ENCODE measurements at regions not wholly inside any gene's neighbourhood (a gene's known extent, or its start where the extent isn't known, plus 50 kb on each side); places are given as distances from the start of the nearest gene placed in this dataset.

DNA sequence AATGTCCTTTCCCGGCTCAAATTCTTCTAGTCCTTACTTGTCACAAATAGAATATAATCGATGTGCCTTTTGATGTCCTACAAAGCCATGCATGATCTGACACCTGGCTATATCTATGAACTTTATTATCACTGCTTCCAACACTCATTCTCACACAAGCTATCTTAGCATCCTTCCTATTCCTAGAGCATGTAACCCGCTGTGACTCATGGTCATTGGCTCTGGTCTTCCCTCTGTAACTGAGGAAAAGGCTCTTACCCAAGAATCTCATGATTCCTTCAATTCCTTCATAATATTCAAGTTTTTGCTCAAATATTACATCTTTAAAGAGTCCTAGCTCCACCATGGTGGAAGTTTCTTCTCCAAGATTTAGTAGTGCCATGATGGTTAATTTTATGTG lies 480.0 kb upstream of the PAPPA start (continued):
- TF ChIP-seq, protein P1, sequence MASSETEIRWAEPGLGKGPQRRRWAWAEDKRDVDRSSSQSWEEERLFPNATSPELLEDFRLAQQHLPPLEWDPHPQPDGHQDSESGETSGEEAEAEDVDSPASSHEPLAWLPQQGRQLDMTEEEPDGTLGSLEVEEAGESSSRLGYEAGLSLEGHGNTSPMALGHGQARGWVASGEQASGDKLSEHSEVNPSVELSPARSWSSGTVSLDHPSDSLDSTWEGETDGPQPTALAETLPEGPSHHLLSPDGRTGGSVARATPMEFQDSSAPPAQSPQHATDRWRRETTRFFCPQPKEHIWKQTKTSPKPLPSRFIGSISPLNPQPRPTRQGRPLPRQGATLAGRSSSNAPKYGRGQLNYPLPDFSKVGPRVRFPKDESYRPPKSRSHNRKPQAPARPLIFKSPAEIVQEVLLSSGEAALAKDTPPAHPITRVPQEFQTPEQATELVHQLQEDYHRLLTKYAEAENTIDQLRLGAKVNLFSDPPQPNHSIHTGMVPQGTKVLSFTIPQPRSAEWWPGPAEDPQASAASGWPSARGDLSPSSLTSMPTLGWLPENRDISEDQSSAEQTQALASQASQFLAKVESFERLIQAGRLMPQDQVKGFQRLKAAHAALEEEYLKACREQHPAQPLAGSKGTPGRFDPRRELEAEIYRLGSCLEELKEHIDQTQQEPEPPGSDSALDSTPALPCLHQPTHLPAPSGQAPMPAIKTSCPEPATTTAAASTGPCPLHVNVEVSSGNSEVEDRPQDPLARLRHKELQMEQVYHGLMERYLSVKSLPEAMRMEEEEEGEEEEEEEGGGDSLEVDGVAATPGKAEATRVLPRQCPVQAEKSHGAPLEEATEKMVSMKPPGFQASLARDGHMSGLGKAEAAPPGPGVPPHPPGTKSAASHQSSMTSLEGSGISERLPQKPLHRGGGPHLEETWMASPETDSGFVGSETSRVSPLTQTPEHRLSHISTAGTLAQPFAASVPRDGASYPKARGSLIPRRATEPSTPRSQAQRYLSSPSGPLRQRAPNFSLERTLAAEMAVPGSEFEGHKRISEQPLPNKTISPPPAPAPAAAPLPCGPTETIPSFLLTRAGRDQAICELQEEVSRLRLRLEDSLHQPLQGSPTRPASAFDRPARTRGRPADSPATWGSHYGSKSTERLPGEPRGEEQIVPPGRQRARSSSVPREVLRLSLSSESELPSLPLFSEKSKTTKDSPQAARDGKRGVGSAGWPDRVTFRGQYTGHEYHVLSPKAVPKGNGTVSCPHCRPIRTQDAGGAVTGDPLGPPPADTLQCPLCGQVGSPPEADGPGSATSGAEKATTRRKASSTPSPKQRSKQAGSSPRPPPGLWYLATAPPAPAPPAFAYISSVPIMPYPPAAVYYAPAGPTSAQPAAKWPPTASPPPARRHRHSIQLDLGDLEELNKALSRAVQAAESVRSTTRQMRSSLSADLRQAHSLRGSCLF (CRISPR knock-in tag; IDR thresholded peaks at IDR 0.05; ENCODE audit: borderline replicate concordance): no peak

DNA sequence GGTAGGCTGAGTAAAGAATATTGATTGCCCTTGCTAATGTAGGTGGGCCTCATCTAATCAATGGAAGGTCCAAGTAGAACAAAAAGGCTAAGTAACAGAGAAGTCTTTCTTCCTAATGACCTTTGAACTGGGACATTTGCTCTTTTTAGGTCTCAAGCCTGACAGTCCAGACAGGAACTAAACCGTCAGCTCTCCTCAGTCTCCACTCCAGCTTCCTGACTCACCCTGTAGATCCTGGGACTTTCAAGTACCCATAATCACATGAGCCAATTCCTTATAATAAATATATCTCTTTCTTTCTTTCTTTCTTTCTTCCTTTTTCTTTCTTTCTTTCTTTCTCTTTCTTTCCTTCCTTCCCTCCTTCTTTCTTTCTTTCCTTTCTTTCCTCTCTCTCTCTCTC lies 479.5 kb upstream of the PAPPA start:
- CTCF ChIA-PET (ENCODE audit: low intra/inter-chr PET ratio, low total read pairs): no interaction called here
- ATAC-seq (no peak), DNase-seq (ENCODE audit: low spot score) (no peak), FAIRE-seq (no peak)
- Histone ChIP-seq H3K27me3 (ENCODE audit: control insufficient read depth in 1 of 2, insufficient read depth in 2 of 2, low read length in 2 of 2) (no peaks in the 10 kb centered on the region), H3K27ac (ENCODE audit: extremely low read length, insufficient read depth, low read length) (no peak overlapping the region), H2AFZ (ENCODE audit: low read length) (no peak overlapping the region), H3K4me1 (ENCODE audit: insufficient read depth, low read length) (no peaks in the 10 kb centered on the region), H3K4me2 (ENCODE audit: low read depth, low read length) (no peak overlapping the region), H3K9me3 (ENCODE audit: low read length) (no peaks in the 10 kb centered on the region), H4K20me1 (ENCODE audit: insufficient read depth, low read length) (no peaks in the 10 kb centered on the region), H3K9ac (ENCODE audit: insufficient read depth, low read depth, low read length) (no peak overlapping the region), H3K4me3 (replicated peaks in 1 of 3; ENCODE audit: insufficient read depth in 1 of 3, low read depth in 2 of 3, low read length in 3 of 3) (no peak overlapping the region), H3K79me2 (ENCODE audit: insufficient read depth, low read length) (no peaks in the 10 kb centered on the region), H3K36me3 (replicated peaks in 1 of 2; ENCODE audit: control insufficient read depth in 1 of 2, insufficient read depth in 2 of 2, low read length in 2 of 2) (no peaks in the 10 kb centered on the region)
- WGBS (ENCODE audit: low lambda C conversion rate): 0% methylated on average over 1 of the region's 1 CpG
- BruUV-seq (replicated peaks): no TSS peak
- intact Hi-C loops (cut with micrococcal nuclease; ENCODE audit: unreplicated experiment) (no loop called here), in situ Hi-C loops (cut with HindIII; ENCODE audit: extremely low pct_ligation_motif_present, low pct_unique_long_range_greater_than_20kb) (no loop called here)
- POLR2A ChIA-PET: no interaction called here
- TF ChIP-seq, protein P2, sequence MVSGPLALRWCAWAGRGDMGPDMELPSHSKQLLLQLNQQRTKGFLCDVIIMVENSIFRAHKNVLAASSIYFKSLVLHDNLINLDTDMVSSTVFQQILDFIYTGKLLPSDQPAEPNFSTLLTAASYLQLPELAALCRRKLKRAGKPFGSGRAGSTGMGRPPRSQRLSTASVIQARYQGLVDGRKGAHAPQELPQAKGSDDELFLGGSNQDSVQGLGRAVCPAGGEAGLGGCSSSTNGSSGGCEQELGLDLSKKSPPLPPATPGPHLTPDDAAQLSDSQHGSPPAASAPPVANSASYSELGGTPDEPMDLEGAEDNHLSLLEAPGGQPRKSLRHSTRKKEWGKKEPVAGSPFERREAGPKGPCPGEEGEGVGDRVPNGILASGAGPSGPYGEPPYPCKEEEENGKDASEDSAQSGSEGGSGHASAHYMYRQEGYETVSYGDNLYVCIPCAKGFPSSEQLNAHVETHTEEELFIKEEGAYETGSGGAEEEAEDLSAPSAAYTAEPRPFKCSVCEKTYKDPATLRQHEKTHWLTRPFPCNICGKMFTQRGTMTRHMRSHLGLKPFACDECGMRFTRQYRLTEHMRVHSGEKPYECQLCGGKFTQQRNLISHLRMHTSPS (CRISPR knock-in tag; IDR thresholded peaks at IDR 0.05; ENCODE audit: low read depth): no peak
- no peak for TF ChIP-seq ZNF550 (CRISPR knock-in tag; IDR thresholded peaks at IDR 0.05; ENCODE audit: borderline replicate concordance)
- TF ChIP-seq ZNF790 (CRISPR knock-in tag; IDR thresholded peaks at IDR 0.05; ENCODE audit: borderline replicate concordance): no peak
- TF ChIP-seq CREB1 (IDR thresholded peaks at IDR 0.05): no peak
- no peak for TF ChIP-seq CREB1 (CRISPR knock-in tag; IDR thresholded peaks at IDR 0.05)
- TF ChIP-seq KLF6 (CRISPR knock-in tag; IDR thresholded peaks at IDR 0.05): no peak
- TF ChIP-seq, protein P3, sequence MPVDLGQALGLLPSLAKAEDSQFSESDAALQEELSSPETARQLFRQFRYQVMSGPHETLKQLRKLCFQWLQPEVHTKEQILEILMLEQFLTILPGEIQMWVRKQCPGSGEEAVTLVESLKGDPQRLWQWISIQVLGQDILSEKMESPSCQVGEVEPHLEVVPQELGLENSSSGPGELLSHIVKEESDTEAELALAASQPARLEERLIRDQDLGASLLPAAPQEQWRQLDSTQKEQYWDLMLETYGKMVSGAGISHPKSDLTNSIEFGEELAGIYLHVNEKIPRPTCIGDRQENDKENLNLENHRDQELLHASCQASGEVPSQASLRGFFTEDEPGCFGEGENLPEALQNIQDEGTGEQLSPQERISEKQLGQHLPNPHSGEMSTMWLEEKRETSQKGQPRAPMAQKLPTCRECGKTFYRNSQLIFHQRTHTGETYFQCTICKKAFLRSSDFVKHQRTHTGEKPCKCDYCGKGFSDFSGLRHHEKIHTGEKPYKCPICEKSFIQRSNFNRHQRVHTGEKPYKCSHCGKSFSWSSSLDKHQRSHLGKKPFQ (CRISPR knock-in tag; IDR thresholded peaks at IDR 0.05; ENCODE audit: insufficient replicate concordance): no peak
- no peak for TF ChIP-seq MAFK (conservative IDR thresholded peaks at IDR 0.05 in 1 of 2, IDR thresholded peaks at IDR 0.05 in 1 of 2; ENCODE audit: low read length in 2 of 2)
- TF ChIP-seq ZNF235 (CRISPR knock-in tag; IDR thresholded peaks at IDR 0.05; ENCODE audit: borderline replicate concordance): no peak
- TF ChIP-seq KDM5B (CRISPR knock-in tag; IDR thresholded peaks at IDR 0.05; ENCODE audit: borderline replicate concordance): no peak
- TF ChIP-seq PITX1 (CRISPR knock-in tag; IDR thresholded peaks at IDR 0.05): no peak
- no peak for TF ChIP-seq ZNF557 (CRISPR knock-in tag; IDR thresholded peaks at IDR 0.05)
- no peak for TF ChIP-seq SIN3B (IDR thresholded peaks at IDR 0.05; ENCODE audit: low read length)
- no peak for TF ChIP-seq RFXAP (CRISPR knock-in tag; IDR thresholded peaks at IDR 0.05; ENCODE audit: borderline replicate concordance)
- no peak for TF ChIP-seq ATF7 (IDR thresholded peaks at IDR 0.05)
- TF ChIP-seq ATF7 (CRISPR knock-in tag; IDR thresholded peaks at IDR 0.05): no peak
